GM21526 (cell line): ENCODE measurements at regions not wholly inside any gene's neighbourhood (a gene's known extent, or its start where the extent isn't known, plus 50 kb on each side); places are given as distances from the start of the nearest gene placed in this dataset.

Source experiments
- ATAC-seq: cut with Tn5 transposase; IDR thresholded peaks from one replicate; pipeline ENCODE4 v1.9.1; 2021; ENCODE audit warnings: moderate library complexity; ENCODE audit not compliant: unreplicated experiment, low FRiP score

DNA sequence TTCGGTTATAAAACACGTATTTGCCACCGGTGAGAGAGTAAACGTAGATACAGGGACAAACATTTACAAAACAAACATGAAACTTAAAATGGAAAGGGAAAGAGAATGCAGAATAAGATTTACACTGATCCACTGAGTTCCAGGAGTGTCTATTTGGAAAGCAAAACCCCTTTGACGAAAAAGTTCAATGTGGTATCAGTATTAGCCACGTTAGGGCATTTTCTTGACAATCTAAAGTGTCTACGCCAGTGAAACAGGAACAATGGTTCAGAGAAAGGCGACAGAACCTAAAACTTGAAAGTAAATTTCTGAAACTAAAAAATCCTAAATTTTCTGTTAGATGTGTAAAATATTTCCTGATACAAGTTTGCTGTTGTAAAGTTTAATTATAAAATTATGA is 278.5 kb upstream of the TENM3 start:
- ATAC-seq = no peak

DNA sequence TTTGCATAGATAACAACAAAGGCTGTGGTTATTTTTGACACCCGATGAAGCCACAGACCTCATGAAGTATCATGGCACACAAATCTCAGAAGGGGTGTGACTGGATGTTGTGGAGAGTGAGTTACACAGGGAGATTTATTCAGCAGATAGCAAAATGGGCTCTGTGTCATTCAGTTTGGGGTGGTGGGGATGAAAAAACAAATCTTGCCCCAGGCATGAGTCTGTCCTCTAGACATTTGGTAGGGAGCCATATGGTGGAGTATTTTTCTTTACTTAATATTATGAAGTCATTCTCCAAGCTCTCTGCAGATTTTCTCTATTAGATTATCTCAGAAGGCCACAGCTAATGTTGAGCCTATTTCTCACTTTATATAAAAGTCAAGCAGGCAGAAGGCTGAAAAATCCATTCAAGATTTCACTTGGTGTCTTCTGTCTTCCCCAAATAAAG is 277.1 kb upstream of the TENM3 start:
- no peak for ATAC-seq

DNA sequence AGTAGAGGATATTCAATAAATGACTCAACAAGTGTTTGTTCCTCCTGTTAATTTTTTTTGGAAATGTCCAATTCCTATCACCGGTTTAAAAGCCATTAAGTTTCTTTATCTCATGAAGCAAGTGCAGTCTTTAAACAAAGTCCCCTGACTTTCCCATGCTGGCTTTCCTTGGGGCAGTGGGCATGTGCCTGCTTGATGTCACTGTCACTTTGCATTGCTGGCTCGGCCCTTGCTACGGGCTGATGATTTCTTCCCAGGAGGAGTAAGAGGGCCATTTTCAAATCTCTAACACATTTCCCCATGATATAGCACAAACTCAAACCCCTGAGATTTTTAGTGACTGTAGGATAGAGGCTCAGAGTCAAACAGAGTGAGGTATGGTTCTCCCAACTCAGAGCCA is 275.8 kb upstream of the TENM3 start:
- no peak for ATAC-seq

DNA sequence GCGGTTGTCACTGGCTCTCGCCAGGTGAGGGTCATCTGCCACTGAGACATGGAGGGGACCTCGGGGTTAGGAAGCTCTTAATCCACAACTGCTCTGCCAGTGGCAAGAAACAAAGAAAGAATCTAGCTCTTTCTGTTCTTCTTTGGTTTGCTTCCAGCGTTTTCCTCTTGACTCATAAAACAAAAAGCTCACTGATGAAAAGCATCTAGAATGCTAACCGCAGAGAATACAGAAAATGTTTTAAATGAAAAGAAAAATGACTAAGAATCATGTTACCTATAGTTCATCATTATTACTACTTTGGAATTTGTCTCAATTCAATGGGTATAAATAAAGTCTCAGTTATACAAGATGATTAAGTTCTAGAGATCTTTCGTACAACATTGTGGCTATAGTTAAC is 274.8 kb upstream of the TENM3 start:
- no peak for ATAC-seq

DNA sequence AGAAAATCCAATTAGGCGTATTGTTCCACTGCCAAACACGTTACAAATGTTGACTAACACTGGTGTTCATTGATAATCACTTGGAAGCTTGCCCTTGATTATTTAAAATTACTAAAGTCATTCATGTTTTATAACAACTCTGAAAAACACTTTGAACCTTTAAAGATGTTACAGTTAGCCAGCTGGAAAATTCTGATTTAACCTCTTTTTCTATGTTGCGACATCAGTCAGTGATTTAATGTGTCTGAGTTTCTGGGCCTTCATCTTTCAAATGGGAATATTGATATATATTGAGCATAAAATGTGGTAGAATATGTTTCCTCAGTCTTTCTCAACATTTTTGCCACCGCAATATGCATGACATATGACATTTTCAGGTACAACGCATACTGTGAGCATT is 274.1 kb upstream of the TENM3 start:
- ATAC-seq = no peak

- no peak for ATAC-seq
These were observed 272.8 kb upstream of the TENM3 start for GRCh38 chr4:181970366-181970765.

DNA sequence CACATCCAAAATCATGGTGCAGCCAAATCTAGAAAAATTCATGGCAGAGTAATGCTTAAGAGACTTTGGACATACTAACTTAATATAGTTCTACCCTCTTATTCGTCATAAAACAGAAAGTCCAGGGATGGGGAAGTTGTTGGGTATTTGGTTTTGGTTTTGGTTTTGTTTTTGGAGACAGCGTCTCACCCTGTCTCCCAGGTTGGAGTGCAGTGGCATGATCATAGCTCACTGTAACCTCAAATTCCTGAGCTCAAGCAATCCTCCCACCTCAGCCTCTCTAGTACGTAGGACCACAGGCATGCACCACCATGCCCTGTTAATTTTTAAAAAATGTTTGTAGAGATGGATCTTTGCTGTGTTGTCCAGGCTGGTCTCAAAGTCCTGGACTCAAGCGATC is 271.8 kb upstream of the TENM3 start:
- ATAC-seq = peak; percentile 85

DNA sequence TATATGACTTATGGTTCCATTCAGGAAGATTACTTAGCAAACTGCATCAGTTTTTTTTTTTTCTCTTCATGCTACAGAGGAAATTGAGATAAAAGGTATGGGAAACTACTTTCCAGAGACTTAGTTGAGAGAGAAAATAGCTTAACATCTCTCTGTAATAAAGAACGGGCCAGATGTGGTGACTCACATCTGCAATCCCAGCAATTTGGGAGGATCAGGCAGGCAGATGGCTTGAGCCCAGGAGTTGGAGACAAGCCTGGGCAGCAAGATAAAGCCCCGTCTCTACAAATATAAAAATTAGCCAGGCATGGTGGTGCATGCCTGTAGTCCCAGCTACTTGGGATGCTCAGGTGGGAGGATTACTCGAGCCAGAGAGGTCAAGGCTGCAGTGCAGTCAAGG is 271.2 kb upstream of the TENM3 start:
- ATAC-seq = no peak

GRCh38 chr4:181976764-181977163 is 266.4 kb upstream of the TENM3 start:
- no peak for ATAC-seq

DNA sequence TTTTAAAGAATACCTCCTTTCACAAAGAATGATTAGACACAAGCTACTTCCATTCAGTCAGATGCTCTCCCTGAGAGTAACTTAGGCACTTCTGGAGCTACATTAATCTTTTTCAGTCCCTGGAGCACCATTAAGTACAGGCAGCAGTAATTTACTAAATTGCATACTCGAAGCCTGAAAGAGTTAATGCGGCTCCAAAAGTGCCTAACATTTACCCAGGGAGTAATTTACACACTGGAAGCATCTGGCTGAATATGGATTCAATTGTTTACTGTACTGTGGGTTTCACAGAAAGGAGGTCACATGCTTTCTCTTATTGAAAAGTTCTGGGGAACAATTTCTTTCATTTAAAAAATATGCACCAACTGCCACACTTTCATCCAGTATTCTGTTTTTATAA is 260.8 kb upstream of the TENM3 start:
- ATAC-seq = no peak

GRCh38 chr4:181982856-181983255 is 260.3 kb upstream of the TENM3 start:
- no peak for ATAC-seq

GRCh38 chr4:181987392-181987791 is 255.8 kb upstream of the TENM3 start:
- no peak for ATAC-seq

GRCh38 chr4:181989071-181989470 is 254.1 kb upstream of the TENM3 start:
- no peak for ATAC-seq

DNA sequence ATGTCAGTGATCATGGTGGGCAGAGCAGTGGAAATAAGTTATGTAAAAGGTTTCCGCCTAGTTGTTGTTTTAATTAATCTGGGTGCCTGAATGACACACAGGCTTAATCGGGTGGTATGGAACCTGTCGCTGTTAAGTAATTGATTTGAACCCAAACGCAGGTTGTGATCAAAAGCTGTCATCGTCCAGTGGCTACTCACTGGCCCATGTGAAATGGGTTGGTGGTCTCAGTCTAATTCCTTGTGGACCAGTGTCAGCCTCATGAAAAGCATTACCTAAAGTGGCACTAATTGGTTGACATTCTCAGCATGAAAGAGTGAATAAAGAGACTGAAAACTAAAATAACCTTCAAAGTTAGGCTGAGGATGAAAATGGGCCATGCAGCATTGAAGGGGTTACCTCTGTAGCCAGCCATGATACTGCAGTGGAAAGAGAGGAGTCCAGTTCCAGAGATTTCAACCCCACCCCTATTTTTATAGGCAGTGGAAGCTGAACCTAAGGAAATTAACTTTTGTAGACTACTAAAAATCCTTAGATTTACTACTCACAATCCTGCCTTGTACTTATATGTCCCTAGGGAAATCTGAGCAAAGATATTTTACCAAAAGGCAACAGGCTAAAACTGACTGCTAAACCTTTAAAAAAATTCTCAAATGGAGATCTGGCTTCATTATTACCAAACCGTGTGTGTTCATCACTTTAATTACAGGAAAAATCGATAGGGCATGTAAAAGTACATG is 251.7 kb upstream of the TENM3 start:
- ATAC-seq = no peak

- ATAC-seq = no peak
These were observed 244.6 kb upstream of the TENM3 start for GRCh38 chr4:181998398-181999295.

- ATAC-seq = no peak
These were observed 243.1 kb upstream of the TENM3 start for GRCh38 chr4:182000077-182000476.

- ATAC-seq = no peak
These were observed 232.3 kb upstream of the TENM3 start for GRCh38 chr4:182010876-182011275.

GRCh38 chr4:182014164-182014563 is 229.0 kb upstream of the TENM3 start:
- no peak for ATAC-seq

GRCh38 chr4:182015014-182015413 is 228.2 kb upstream of the TENM3 start:
- ATAC-seq = no peak

- ATAC-seq = no peak
These were observed 227.3 kb upstream of the TENM3 start for GRCh38 chr4:182015893-182016292.

DNA sequence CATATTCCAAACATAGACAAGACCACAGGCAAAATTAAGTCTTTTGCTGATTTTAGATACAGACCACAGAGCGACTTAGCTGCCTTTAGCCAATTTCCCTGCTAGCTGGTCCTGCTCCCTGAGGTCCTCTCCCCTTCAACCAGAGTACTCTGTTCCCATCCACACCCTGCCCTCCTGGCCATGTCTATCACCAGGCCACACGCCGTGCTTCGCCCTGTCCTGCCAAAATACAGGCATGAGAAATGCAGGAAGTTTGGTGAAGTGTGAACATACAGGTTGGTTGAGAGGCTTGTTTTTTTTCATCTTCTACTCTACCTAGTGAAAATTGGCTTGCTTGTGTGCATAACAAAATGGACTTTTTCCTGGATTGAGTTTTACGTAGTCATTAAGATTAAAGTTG is 226.2 kb upstream of the TENM3 start:
- no peak for ATAC-seq

DNA sequence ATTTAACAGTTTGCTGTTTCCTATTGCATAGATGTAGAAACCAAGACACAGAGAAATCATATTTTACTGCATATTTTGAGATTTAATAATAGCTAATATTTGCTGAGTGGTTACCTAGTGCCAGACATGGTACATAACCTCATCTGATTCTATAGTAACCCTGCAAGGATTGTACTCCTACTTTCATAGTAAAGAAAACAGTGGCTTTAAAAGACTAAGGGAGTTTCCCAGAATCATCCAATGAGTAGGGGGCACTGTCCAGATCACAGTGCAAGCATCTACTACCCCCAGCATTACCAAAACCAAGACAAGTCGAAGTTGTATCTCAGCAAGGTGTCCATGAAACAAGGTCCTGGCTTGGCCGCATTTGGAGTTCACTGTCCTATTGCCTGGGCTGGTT is 224.5 kb upstream of the TENM3 start:
- peak; percentile 42 for ATAC-seq
